MM.1S (cell line): ENCODE measurements at regions not wholly inside any gene's neighbourhood (a gene's known extent, or its start where the extent isn't known, plus 50 kb on each side); places are given as distances from the start of the nearest gene placed in this dataset.

Experiments
- DNase-seq: peaks from one replicate; pipeline ENCODE4 v3.0.0-alpha.2; 2015
- H2AFZ ChIP-seq: fragments of 300-600 bp; sonication (generic); 2 replicates; pipeline ENCODE4 v1.6.0; 2016; ENCODE audit warnings: antibody characterized with exemption, low read length
- H3F3A ChIP-seq: fragments of 300-600 bp; sonication (generic); 2 replicates; pipeline ENCODE4 v1.6.1; 2016; ENCODE audit warnings: mild to moderate bottlenecking, antibody characterized with exemption, low read length, moderate library complexity, mixed read lengths; ENCODE audit not compliant: insufficient read depth
- H3K27ac ChIP-seq: fragments of 300-600 bp; sonication (generic); 2 replicates; pipeline ENCODE4 v1.5.1; 2016; ENCODE audit warnings: mild to moderate bottlenecking, low read length
- H3K27me3 ChIP-seq: fragments of 300-600 bp; sonication (generic); replicated peaks from 2 replicates; pipeline ENCODE4 v1.6.0; 2016; ENCODE audit warnings: low read length; ENCODE audit not compliant: insufficient read depth
- H3K36me3 ChIP-seq: fragments of 300-600 bp; sonication (generic); replicated peaks from 2 replicates; pipeline ENCODE4 v1.6.1; 2016; ENCODE audit warnings: mild to moderate bottlenecking, low read length, mixed read lengths; ENCODE audit not compliant: insufficient read depth
- H3K4me1 ChIP-seq: fragments of 300-600 bp; sonication (generic); 2 replicates; pipeline ENCODE4 v1.6.1; 2016; ENCODE audit warnings: low read length, mixed read lengths
- H3K4me2 ChIP-seq: fragments of 300-600 bp; sonication (generic); 2 replicates; pipeline ENCODE4 v1.6.0; 2016; ENCODE audit warnings: low read depth, low read length
- H3K4me3 ChIP-seq: fragments of 300-600 bp; sonication (generic); 2 replicates; pipeline ENCODE4 v1.5.1; 2016; ENCODE audit warnings: low read length, mixed read lengths
- H3K79me2 ChIP-seq: fragments of 300-600 bp; sonication (generic); 2 replicates; pipeline ENCODE4 v1.6.1; 2016; ENCODE audit warnings: mixed run types, low read length, mixed read lengths
- H3K9ac ChIP-seq: fragments of 300-600 bp; sonication (generic); 2 replicates; pipeline ENCODE4 v1.6.1; 2016; ENCODE audit warnings: low read length, mixed read lengths
- H3K9me2 ChIP-seq: fragments of 300-600 bp; sonication (generic); replicated peaks from 2 replicates; pipeline ENCODE4 v1.6.1; 2016; ENCODE audit warnings: mild to moderate bottlenecking, low read length, mixed read lengths; ENCODE audit not compliant: insufficient read depth
- H3K9me3 ChIP-seq: fragments of 300-600 bp; sonication (generic); replicated peaks from 2 replicates; pipeline ENCODE4 v1.6.1; 2016; ENCODE audit warnings: mild to moderate bottlenecking, low read length, mixed read lengths; ENCODE audit not compliant: insufficient read depth
- H4K20me1 ChIP-seq: fragments of 300-600 bp; sonication (generic); 2 replicates; pipeline ENCODE4 v1.6.1; 2016; ENCODE audit warnings: mild to moderate bottlenecking, low read length, moderate library complexity, mixed read lengths; ENCODE audit not compliant: insufficient read depth
- EZH2 ChIP-seq: fragments of 300-600 bp; sonication (generic); optimal IDR thresholded peaks from 2 replicates; pipeline ENCODE3; 2017; ENCODE audit warnings: low read depth, mild to moderate bottlenecking, antibody characterized with exemption, low read length, mixed read lengths
- EZH2phosphoT487 ChIP-seq: fragments of 300-600 bp; sonication (generic); IDR thresholded peaks from 2 replicates; pipeline ENCODE4 v1.6.1; 2018; ENCODE audit warnings: antibody characterized with exemption, low read length
- TF ChIP-seq, protein P1 (sequence below): fragments of 300-600 bp; sonication (generic); IDR thresholded peaks from 2 replicates; pipeline ENCODE4 v1.5.1; 2016; ENCODE audit warnings: antibody characterized with exemption, low read length, mixed read lengths

DNA sequence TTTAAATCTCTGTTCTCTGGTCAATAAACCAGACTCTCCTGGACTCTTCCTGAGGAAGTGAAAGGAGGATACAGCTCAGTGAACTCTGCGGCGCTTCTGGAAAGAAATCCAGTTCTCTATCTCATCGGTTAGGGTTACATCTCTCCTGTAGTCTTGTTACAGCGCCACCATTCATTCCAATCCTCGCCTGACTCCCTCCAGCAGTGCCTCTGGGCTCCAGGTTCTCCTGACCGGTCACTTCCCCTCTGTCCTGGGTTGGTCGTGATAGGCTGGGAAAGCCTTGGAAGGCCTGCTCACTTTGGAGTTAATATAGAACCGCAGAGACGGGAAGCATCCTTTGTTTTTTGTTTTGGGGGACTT lies 97.0 kb upstream of the STOX2 start:
- Histone ChIP-seq H3K27me3 (no peaks in the 10 kb centered on the region), H3K9me3 (no peaks in the 10 kb centered on the region), H3F3A (no peaks in the 10 kb centered on the region), H2AFZ (no peak overlapping the region), H3K9ac (no peak overlapping the region), H3K4me3 (no peak overlapping the region), H3K9me2 (no peaks in the 10 kb centered on the region), H4K20me1 (no peaks in the 10 kb centered on the region), H3K4me1 (no peaks in the 10 kb centered on the region), H3K27ac (no peak overlapping the region), H3K79me2 (no peaks in the 10 kb centered on the region), H3K36me3 (no peaks in the 10 kb centered on the region), H3K4me2 (no peak overlapping the region)
- TF ChIP-seq EZH2 (no peak), EZH2phosphoT487 (no peak)
- TF ChIP-seq, protein P1, sequence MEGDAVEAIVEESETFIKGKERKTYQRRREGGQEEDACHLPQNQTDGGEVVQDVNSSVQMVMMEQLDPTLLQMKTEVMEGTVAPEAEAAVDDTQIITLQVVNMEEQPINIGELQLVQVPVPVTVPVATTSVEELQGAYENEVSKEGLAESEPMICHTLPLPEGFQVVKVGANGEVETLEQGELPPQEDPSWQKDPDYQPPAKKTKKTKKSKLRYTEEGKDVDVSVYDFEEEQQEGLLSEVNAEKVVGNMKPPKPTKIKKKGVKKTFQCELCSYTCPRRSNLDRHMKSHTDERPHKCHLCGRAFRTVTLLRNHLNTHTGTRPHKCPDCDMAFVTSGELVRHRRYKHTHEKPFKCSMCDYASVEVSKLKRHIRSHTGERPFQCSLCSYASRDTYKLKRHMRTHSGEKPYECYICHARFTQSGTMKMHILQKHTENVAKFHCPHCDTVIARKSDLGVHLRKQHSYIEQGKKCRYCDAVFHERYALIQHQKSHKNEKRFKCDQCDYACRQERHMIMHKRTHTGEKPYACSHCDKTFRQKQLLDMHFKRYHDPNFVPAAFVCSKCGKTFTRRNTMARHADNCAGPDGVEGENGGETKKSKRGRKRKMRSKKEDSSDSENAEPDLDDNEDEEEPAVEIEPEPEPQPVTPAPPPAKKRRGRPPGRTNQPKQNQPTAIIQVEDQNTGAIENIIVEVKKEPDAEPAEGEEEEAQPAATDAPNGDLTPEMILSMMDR, result no peak
- no peak for DNase-seq

DNA sequence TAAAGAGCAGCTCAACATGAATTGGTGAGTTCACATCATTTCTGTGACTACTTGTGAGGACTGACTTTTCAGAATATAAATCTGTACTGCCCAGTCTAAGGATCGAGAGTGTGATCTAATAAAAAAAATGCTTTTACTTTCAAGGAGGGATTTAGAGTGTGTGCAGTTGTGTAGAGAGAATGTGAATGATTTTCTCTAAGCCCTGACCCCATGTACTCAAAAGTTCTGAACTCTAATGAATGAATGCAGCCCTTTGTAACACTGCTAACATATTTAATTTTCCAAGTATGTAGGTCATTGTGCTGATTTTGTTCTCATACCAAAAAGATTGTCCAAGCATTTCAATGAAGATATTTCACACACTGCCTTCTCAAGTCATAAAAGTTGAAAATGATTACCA lies 92.5 kb upstream of the STOX2 start:
- no peak for TF ChIP-seq EZH2phosphoT487
- TF ChIP-seq, protein P1, result no peak
- no peak for TF ChIP-seq EZH2
- no peak overlapping the region for H3K4me2 ChIP-seq
- no peak for DNase-seq

DNA sequence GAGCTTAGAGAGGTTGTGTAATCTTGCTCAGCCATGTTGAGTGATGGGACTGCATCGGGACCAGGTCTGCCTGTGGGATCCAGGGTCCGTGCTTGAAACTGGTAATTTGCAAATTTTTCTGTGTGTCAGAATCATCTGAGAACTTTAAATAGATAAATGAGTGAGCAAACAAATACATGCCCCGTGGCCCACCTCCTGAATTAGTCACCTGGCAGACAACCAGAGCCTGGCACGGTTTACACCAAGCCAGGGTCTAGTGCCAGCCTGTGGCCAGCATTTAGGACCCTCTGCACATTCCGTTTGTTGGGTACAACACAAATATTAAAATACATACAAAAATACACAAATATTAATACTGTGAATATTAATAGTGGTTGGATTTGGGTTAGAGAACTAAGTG lies 90.6 kb upstream of the STOX2 start:
- TF ChIP-seq, protein P1, result no peak
- TF ChIP-seq EZH2phosphoT487 (no peak), EZH2 (no peak)
- no peak for DNase-seq
- no peak overlapping the region for H3K4me2 ChIP-seq
- no peak overlapping the region for H2AFZ ChIP-seq
- no peaks in the 10 kb centered on the region for H3K9me3 ChIP-seq
- no peaks in the 10 kb centered on the region for H3F3A ChIP-seq
- no peak overlapping the region for H3K9ac ChIP-seq
- H3K4me1 ChIP-seq, result no peaks in the 10 kb centered on the region
- H3K4me3 ChIP-seq, result no peak overlapping the region
- H3K27me3 ChIP-seq, result no peaks in the 10 kb centered on the region
- H3K9me2 ChIP-seq, result no peaks in the 10 kb centered on the region
- H4K20me1 ChIP-seq, result no peaks in the 10 kb centered on the region
- H3K36me3 ChIP-seq, result no peaks in the 10 kb centered on the region
- no peaks in the 10 kb centered on the region for H3K79me2 ChIP-seq
- H3K27ac ChIP-seq, result no peak overlapping the region

More for the DNA sequence above, 92.5 kb upstream of the STOX2 start:
- Histone ChIP-seq H3K9me2 (no peaks in the 10 kb centered on the region), H3K27ac (no peak overlapping the region), H3K4me1 (no peaks in the 10 kb centered on the region), H4K20me1 (no peaks in the 10 kb centered on the region), H3K9ac (no peak overlapping the region), H2AFZ (no peak overlapping the region), H3F3A (no peaks in the 10 kb centered on the region), H3K36me3 (no peaks in the 10 kb centered on the region), H3K27me3 (no peaks in the 10 kb centered on the region), H3K4me3 (no peak overlapping the region), H3K79me2 (no peaks in the 10 kb centered on the region), H3K9me3 (no peaks in the 10 kb centered on the region)
